Lung (tissue), 11 donors: ENCODE measurements at regions not wholly inside any gene's neighbourhood (a gene's known extent, or its start where the extent isn't known, plus 50 kb on each side); places are given as distances from the start of the nearest gene placed in this dataset.

Experiments used
- ATAC-seq: fragments of 200-7000 bp; cut with Tn5 transposase; one replicate; pipeline ENCODE4 v1.9.1; 2020; ENCODE audit warnings: moderate number of reproducible peaks; ENCODE audit not compliant: insufficient read depth, low FRiP score
- DNase-seq, 3 donors: peaks; one replicate each; pipeline ENCODE4 v3.0.0-alpha.2; 2013 to 2017
- H3K27ac ChIP-seq, 2 donors: one replicate each; pipeline ENCODE4 v1.5.1; 2013; ENCODE audit warnings: mild to moderate bottlenecking in 2 of 2, moderate library complexity in 2 of 2, control low read depth in 1 of 2, inconsistent platforms in 1 of 2, low read depth in 1 of 2, low read length in 1 of 2
- H3K27me3 ChIP-seq, 3 donors: one replicate each; pipeline ENCODE4 v1.5.1; 2013; ENCODE audit warnings: low read length in 2 of 3; ENCODE audit not compliant: control insufficient read depth in 3 of 3, insufficient read depth in 3 of 3
- H3K36me3 ChIP-seq, 4 donors: one replicate each; pipeline ENCODE4 v1.5.1; 2013; ENCODE audit warnings: low read length in 4 of 4, mild to moderate bottlenecking in 1 of 4, moderate library complexity in 1 of 4; ENCODE audit not compliant: control insufficient read depth in 4 of 4, insufficient read depth in 4 of 4
- H3K4me1 ChIP-seq, 5 donors: one replicate each; pipeline ENCODE4 v1.5.1; 2013; ENCODE audit warnings: low read length in 5 of 5, mild to moderate bottlenecking in 2 of 5, moderate library complexity in 1 of 5; ENCODE audit not compliant: control insufficient read depth in 5 of 5, insufficient read depth in 5 of 5
- H3K4me3 ChIP-seq: one replicate; pipeline ENCODE4 v1.5.1; 2013; ENCODE audit warnings: mild to moderate bottlenecking, control low read depth, moderate library complexity
- H3K9ac ChIP-seq, 2 donors: one replicate each; pipeline ENCODE4 v1.5.1; 2013; ENCODE audit warnings: low read length in 2 of 2, control low read depth in 1 of 2; ENCODE audit not compliant: insufficient read depth in 1 of 2
- H3K9me3 ChIP-seq, 4 donors: one replicate each; pipeline ENCODE4 v1.5.1; 2013; ENCODE audit warnings: low read length in 3 of 4, mild to moderate bottlenecking in 1 of 4, moderate library complexity in 1 of 4; ENCODE audit not compliant: control insufficient read depth in 4 of 4, insufficient read depth in 3 of 4
- WGBS, 2 donors: extraction: QIAGEN DNeasy Blood & Tissue Kit; methylation state at CpG; one replicate each; pipeline ENCODE4 v1.1.7; 2013; 5-methylcytosine and 5-hydroxymethylcytosine counted together
- TF ChIP-seq, protein P1 (sequence below): IDR thresholded peaks from 2 replicates; pipeline ENCODE4 v1.5.1; 2012; ENCODE audit warnings: mild to moderate bottlenecking; ENCODE audit errors: control extremely low read depth, extremely low read depth
- donor health status: control.
- donor health status: control.
- donor health status: Bipolar disorder and iron deficiency.
- donor health status: healthy.
- donor health status: DM: yes; HTN: yes; CAD: no.

GRCh38 chr4:36915717-36916116, 328.8 kb upstream of the NWD2 start:
- 46 to 56% methylated on average over 2 of the region's 2 CpGs for WGBS, 2 donors
- TF ChIP-seq, protein P1, sequence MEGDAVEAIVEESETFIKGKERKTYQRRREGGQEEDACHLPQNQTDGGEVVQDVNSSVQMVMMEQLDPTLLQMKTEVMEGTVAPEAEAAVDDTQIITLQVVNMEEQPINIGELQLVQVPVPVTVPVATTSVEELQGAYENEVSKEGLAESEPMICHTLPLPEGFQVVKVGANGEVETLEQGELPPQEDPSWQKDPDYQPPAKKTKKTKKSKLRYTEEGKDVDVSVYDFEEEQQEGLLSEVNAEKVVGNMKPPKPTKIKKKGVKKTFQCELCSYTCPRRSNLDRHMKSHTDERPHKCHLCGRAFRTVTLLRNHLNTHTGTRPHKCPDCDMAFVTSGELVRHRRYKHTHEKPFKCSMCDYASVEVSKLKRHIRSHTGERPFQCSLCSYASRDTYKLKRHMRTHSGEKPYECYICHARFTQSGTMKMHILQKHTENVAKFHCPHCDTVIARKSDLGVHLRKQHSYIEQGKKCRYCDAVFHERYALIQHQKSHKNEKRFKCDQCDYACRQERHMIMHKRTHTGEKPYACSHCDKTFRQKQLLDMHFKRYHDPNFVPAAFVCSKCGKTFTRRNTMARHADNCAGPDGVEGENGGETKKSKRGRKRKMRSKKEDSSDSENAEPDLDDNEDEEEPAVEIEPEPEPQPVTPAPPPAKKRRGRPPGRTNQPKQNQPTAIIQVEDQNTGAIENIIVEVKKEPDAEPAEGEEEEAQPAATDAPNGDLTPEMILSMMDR = no peak
- Histone ChIP-seq H3K9ac (no peak overlapping the region), H3K27me3 (no peaks in the 10 kb centered on the region), H3K4me3 (no peak overlapping the region), H3K4me1 (no peaks in the 10 kb centered on the region), H3K27ac (no peak overlapping the region), H3K36me3 (no peaks in the 10 kb centered on the region), H3K9me3 (no peaks in the 10 kb centered on the region)
- DNase-seq (no peak), ATAC-seq (no peak)

DNA sequence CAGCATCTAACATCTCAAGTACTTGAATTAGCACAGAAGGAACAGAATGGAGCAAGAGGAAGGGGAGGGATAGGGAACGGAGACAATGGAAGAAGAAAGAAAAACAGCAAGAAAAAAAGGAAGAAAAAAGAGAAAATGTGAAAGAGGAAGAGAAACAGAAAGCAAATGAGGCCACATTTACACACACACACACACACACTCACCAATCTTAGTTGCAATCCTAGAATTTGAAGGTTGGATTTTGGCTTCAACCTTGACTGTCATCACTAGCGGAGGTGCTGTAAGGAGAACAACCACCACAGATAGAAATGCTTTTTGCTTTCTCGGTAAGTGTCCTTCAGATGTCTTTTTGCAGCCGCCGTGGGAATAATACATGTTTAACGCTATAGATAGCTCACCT, 327.1 kb upstream of the NWD2 start:
- ATAC-seq = no peak

DNA sequence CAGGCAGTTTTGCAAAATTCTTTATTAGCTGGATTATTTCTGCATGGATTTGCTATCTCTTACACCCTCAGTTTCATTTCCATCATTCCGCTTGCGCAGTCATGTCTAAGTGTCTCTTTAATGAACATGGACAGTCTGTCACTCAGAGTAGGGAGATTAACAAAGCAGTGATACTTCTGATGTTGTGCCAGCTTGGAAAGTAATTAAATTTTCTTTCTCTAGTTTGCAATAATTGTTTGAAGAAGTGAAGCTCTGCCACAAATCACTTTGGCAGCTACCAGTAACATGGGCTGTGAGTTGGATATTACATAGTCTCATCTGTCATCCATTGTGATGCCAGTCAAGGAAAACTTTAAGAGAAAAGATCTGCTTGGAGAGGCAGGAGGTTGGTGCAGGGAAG, 324.8 kb upstream of the NWD2 start:
- ATAC-seq = no peak
- Histone ChIP-seq H3K9ac (no peak overlapping the region), H3K4me3 (no peak overlapping the region), H3K36me3 (no peaks in the 10 kb centered on the region), H3K9me3 (no peaks in the 10 kb centered on the region), H3K27ac (no peak overlapping the region), H3K4me1 (peaks cover 0 to 3% (median 0%) of the 10 kb centered on the region in 5 donors), H3K27me3 (no peaks in the 10 kb centered on the region)
- TF ChIP-seq, protein P1 = no peak
- 70 to 96% methylated on average over 2 of the region's 2 CpGs for WGBS, 2 donors
- no peak for DNase-seq

More for the DNA sequence above, 327.1 kb upstream of the NWD2 start:
- 81 to 89% methylated on average over 6 of the region's 6 CpGs for WGBS, 2 donors
- H3K27me3 ChIP-seq = no peaks in the 10 kb centered on the region
- no peaks in the 10 kb centered on the region for H3K36me3 ChIP-seq
- H3K9ac ChIP-seq = no peak overlapping the region
- DNase-seq = no peak
- H3K4me3 ChIP-seq = no peak overlapping the region
- no peaks in the 10 kb centered on the region for H3K9me3 ChIP-seq
- TF ChIP-seq, protein P1 = no peak
- no peak overlapping the region for H3K27ac ChIP-seq
- H3K4me1 ChIP-seq = peaks cover 0 to under 1% (median 0%) of the 10 kb centered on the region in 5 donors

- Histone ChIP-seq H3K9me3 (no peaks in the 10 kb centered on the region), H3K27me3 (no peaks in the 10 kb centered on the region), H3K4me1 (peaks cover 0 to 3% (median 0%) of the 10 kb centered on the region in 5 donors), H3K27ac (no peak overlapping the region), H3K36me3 (no peaks in the 10 kb centered on the region), H3K9ac (no peak overlapping the region), H3K4me3 (no peak overlapping the region)
- ATAC-seq (no peak), DNase-seq (no peak)
- TF ChIP-seq, protein P1 = no peak
Measured at GRCh38 chr4:36921476-36922216, 322.9 kb upstream of the NWD2 start.
